NCI-H1436 (cell line): ENCODE measurements at regions not wholly inside any gene's neighbourhood (a gene's known extent, or its start where the extent isn't known, plus 50 kb on each side); places are given as distances from the start of the nearest gene placed in this dataset.
"Not testable (repeated sequence)": the region's sequence is repeated elsewhere in the genome, so short reads cannot be mapped to it uniquely, and the experiment has no call there.

Experiments used
- DNase-seq: peaks from one replicate; lab custom pipeline; 2025; lab: John Stamatoyannopoulos, UW

GRCh38 chr6:147911686-147912085 lies 403.2 kb downstream of the SAMD5 start:
- DNase-seq: no peak

GRCh38 chr6:147922799-147923198 lies 414.3 kb downstream of the SAMD5 start:
- DNase-seq: no peak

- DNase-seq: no peak
Measured at GRCh38 chr6:147924598-147924997, 416.1 kb downstream of the SAMD5 start.

- no peak for DNase-seq
Measured at GRCh38 chr6:147925826-147926225, 416.8 kb upstream of the SASH1 start.

- DNase-seq: no peak
Measured at GRCh38 chr6:147930745-147931144, 411.9 kb upstream of the SASH1 start.

GRCh38 chr6:147933224-147933623 lies 409.4 kb upstream of the SASH1 start:
- no peak for DNase-seq

GRCh38 chr6:147935656-147936055 lies 407.0 kb upstream of the SASH1 start:
- DNase-seq: no peak

GRCh38 chr6:147936703-147937470 lies 405.8 kb upstream of the SASH1 start:
- no peak for DNase-seq

GRCh38 chr6:147941143-147941542 lies 401.5 kb upstream of the SASH1 start:
- DNase-seq: no peak

- no peak for DNase-seq
Measured at GRCh38 chr6:147942363-147942762, 400.3 kb upstream of the SASH1 start.

GRCh38 chr6:147944122-147944521 lies 398.5 kb upstream of the SASH1 start:
- no peak for DNase-seq

GRCh38 chr6:147947521-147947920 lies 395.1 kb upstream of the SASH1 start:
- no peak for DNase-seq

- DNase-seq: no peak
Measured at GRCh38 chr6:147949981-147950622, 392.5 kb upstream of the SASH1 start.

GRCh38 chr6:147950623-147950987 lies 392.0 kb upstream of the SASH1 start:
- DNase-seq: no peak

GRCh38 chr6:147951726-147952125 lies 390.9 kb upstream of the SASH1 start:
- DNase-seq: no peak

- no peak for DNase-seq
Measured at GRCh38 chr6:147954938-147955337, 387.7 kb upstream of the SASH1 start.

GRCh38 chr6:147958683-147959082 lies 384.0 kb upstream of the SASH1 start:
- no peak for DNase-seq

GRCh38 chr6:147961481-147962141 lies 381.0 kb upstream of the SASH1 start:
- no peak for DNase-seq

- not testable (repeated sequence) for DNase-seq
Measured at GRCh38 chr6:147965448-147965847, 377.2 kb upstream of the SASH1 start.

- no peak for DNase-seq
Measured at GRCh38 chr6:147970970-147971369, 371.7 kb upstream of the SASH1 start.

GRCh38 chr6:147972448-147972847 lies 370.2 kb upstream of the SASH1 start:
- DNase-seq: no peak

GRCh38 chr6:147973806-147974205 lies 368.8 kb upstream of the SASH1 start:
- DNase-seq: no peak

GRCh38 chr6:147974376-147974775 lies 368.3 kb upstream of the SASH1 start:
- DNase-seq: no peak
